ENCODE measurements at regions not wholly inside any gene's neighbourhood (a gene's known extent, or its start where the extent isn't known, plus 50 kb on each side); places are given as distances from the start of the nearest gene placed in this dataset.

- no peak overlapping the region for H3K4ac ChIP-seq (ENCODE audit: low read depth, low read length)
Observed at GRCh38 chr20:5691918-5692618, 58.1 kb upstream of the SHLD1 start.

More at GRCh38 chr20:5691918-5692618, 58.1 kb upstream of the SHLD1 start:
- Histone ChIP-seq H3T11ph (ENCODE audit: low read length) (no peak overlapping the region), H4K5ac (ENCODE audit: insufficient read length, low read depth, low read length) (no peak overlapping the region), H3K4me2 (ENCODE audit: insufficient read depth, insufficient read length, low read length) (no peak overlapping the region), H3K79me2 (ENCODE audit: insufficient read depth, low read length) (no peaks in the 10 kb centered on the region), H2AFZ (ENCODE audit: low read length) (no peak overlapping the region), H3K79me1 (ENCODE audit: insufficient read depth, low read depth, low read length, poor library complexity, severe bottlenecking) (no peaks in the 10 kb centered on the region), H2BK15ac (ENCODE audit: low read depth, low read length) (no peak overlapping the region), H3K27me3 (ENCODE audit: insufficient read depth, low read length) (no peaks in the 10 kb centered on the region), H2BK12ac (ENCODE audit: insufficient read length, low read depth, low read length) (no peak overlapping the region), H3K4me1 (ENCODE audit: insufficient read depth, low read length) (no peaks in the 10 kb centered on the region), H2BK5ac (ENCODE audit: insufficient read length, low read length) (no peak overlapping the region), H3K9me3 (ENCODE audit: control insufficient read depth, low read depth, low read length) (no peaks in the 10 kb centered on the region), H2AK5ac (ENCODE audit: insufficient read length, low read length) (no peak overlapping the region), H3K56ac (ENCODE audit: insufficient read length, low read depth, low read length) (no peak overlapping the region), H3K9ac (ENCODE audit: extremely low read depth, insufficient read length, low read length) (no peak overlapping the region), H3K23ac (ENCODE audit: insufficient read length, low read depth, low read length) (no peak overlapping the region), H2BK20ac (ENCODE audit: low read depth, low read length, poor library complexity, severe bottlenecking) (no peak overlapping the region), H3K23me2 (ENCODE audit: insufficient read length, low read depth, low read length, poor library complexity, severe bottlenecking) (no peaks in the 10 kb centered on the region), H2BK120ac (ENCODE audit: low read depth, low read length, poor library complexity, severe bottlenecking) (no peak overlapping the region), H3K27ac (ENCODE audit: insufficient read length, low read depth, low read length) (no peak overlapping the region), H3K18ac (ENCODE audit: insufficient read length, low read depth, low read length) (no peak overlapping the region), H4K8ac (replicated peaks; ENCODE audit: insufficient read length, low read depth, low read length) (no peak overlapping the region), H4K20me1 (ENCODE audit: control insufficient read depth, insufficient read depth, insufficient read length) (no peaks in the 10 kb centered on the region), H4K91ac (ENCODE audit: insufficient read length, low read depth, low read length) (no peak overlapping the region), H3K14ac (ENCODE audit: insufficient read depth, low read length) (no peak overlapping the region)
- no peaks in the 10 kb centered on the region for H3K4me1 Mint-ChIP-seq
- no CpG with 5 or more reads among the region's 9 CpGs for WGBS (ENCODE audit: extremely low coverage, insufficient read length, low lambda C conversion rate)
- H3K36me3 Mint-ChIP-seq (ENCODE audit: insufficient read depth in 1 of 3, low read depth in 3 of 3) = peaks cover 2 to 4% (median 3%) of the 10 kb centered on the region in 3 experiments; a peak in 5 of 7 replicates
- H3K27ac Mint-ChIP-seq = no peak overlapping the region
- H3K9me3 Mint-ChIP-seq = peaks cover 5 to 7% of the 10 kb centered on the region in 2 experiments
- DNase-seq = no peak
- no peak overlapping the region for H3K4me3 Mint-ChIP-seq
- no peak for TF ChIP-seq CTCF (conservative IDR thresholded peaks at IDR 0.05)
- H3K27me3 Mint-ChIP-seq (ENCODE audit: low read depth) = no peaks in the 10 kb centered on the region; the same call in none of the 2 replicates

All from H9 (cell line).